RWPE2 (cell line): ENCODE measurements at regions not wholly inside any gene's neighbourhood (a gene's known extent, or its start where the extent isn't known, plus 50 kb on each side); places are given as distances from the start of the nearest gene placed in this dataset.
A peak's percentile ranks its signal among the peaks of the same experiment; 100 is the strongest.

Experiments
- ATAC-seq: fragments of 200-7000 bp; cut with Tn5 transposase; 3 replicates; pipeline ENCODE4 v1.9.1; 2021; ENCODE audit warnings: low read depth
- DNase-seq: peaks from one replicate; pipeline ENCODE4 v3.0.0-alpha.2; 2020; ENCODE audit warnings: low spot score
- H3K27ac ChIP-seq: fragments of 450-650 bp; 2 replicates; pipeline ENCODE4 v1.5.1; 2017; ENCODE audit warnings: mild to moderate bottlenecking; ENCODE audit not compliant: poor library complexity, severe bottlenecking
- H3K27me3 ChIP-seq: fragments of 250-450 bp; sonication (Bioruptor Pico); 2 replicates; pipeline ENCODE4 v1.5.1; 2021; ENCODE audit warnings: mild to moderate bottlenecking, moderate library complexity; ENCODE audit not compliant: insufficient read depth, poor library complexity, severe bottlenecking
- H3K36me3 ChIP-seq: fragments of 250-450 bp; sonication (Bioruptor Pico); 2 replicates; pipeline ENCODE4 v1.5.1; 2020; ENCODE audit warnings: low read depth, mild to moderate bottlenecking, moderate library complexity
- H3K4me1 ChIP-seq: fragments of 250-450 bp; sonication (Bioruptor Pico); 2 replicates; pipeline ENCODE4 v1.5.1; 2021; ENCODE audit warnings: mild to moderate bottlenecking, moderate library complexity; ENCODE audit not compliant: insufficient read depth, poor library complexity, severe bottlenecking
- H3K4me3 ChIP-seq: fragments of 250-450 bp; sonication (Bioruptor Pico); 2 replicates; pipeline ENCODE4 v1.5.1; 2021; ENCODE audit warnings: mild to moderate bottlenecking, moderate library complexity; ENCODE audit not compliant: severe bottlenecking
- H3K9me3 ChIP-seq: fragments of 250-450 bp; sonication (Bioruptor Pico); 2 replicates; pipeline ENCODE4 v1.5.1; 2021; ENCODE audit warnings: mild to moderate bottlenecking, moderate library complexity; ENCODE audit not compliant: severe bottlenecking
- TF ChIP-seq, protein P1 (sequence below): fragments of 450-650 bp; IDR thresholded peaks from one replicate; pipeline ENCODE4 v1.5.1; 2017; ENCODE audit warnings: mild to moderate bottlenecking, moderate library complexity; ENCODE audit not compliant: poor library complexity, severe bottlenecking

- Histone ChIP-seq H3K36me3 (no peaks in the 10 kb centered on the region), H3K9me3 (peaks cover 3% of the 10 kb centered on the region), H3K4me3 (no peak overlapping the region), H3K4me1 (peaks cover 30% of the 10 kb centered on the region), H3K27ac (peak overlapping the region; percentile 65), H3K27me3 (no peaks in the 10 kb centered on the region)
- TF ChIP-seq, protein P1, sequence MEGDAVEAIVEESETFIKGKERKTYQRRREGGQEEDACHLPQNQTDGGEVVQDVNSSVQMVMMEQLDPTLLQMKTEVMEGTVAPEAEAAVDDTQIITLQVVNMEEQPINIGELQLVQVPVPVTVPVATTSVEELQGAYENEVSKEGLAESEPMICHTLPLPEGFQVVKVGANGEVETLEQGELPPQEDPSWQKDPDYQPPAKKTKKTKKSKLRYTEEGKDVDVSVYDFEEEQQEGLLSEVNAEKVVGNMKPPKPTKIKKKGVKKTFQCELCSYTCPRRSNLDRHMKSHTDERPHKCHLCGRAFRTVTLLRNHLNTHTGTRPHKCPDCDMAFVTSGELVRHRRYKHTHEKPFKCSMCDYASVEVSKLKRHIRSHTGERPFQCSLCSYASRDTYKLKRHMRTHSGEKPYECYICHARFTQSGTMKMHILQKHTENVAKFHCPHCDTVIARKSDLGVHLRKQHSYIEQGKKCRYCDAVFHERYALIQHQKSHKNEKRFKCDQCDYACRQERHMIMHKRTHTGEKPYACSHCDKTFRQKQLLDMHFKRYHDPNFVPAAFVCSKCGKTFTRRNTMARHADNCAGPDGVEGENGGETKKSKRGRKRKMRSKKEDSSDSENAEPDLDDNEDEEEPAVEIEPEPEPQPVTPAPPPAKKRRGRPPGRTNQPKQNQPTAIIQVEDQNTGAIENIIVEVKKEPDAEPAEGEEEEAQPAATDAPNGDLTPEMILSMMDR = no peak
- no peak for DNase-seq
- ATAC-seq = no peak
Measured at GRCh38 chr3:102125197-102125993, 276.1 kb downstream of the NFKBIZ start.

DNA sequence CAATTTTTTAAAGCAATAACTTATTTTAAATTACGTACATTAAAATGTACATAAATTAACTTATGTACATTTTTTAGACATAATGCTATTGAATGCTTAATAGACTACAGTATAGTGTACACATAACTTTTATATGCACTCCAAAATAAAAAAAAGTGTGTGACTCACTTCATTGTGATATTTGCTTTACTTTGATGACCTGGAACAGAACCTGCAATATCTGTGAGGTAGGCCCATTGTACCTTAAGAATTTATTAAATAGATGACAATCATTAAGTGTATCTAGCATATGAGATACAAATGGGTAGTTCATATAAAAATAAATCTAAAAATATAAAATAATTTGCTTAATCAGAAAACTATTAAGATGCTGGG lies 276.7 kb downstream of the NFKBIZ start:
- Histone ChIP-seq H3K27ac (no peak overlapping the region), H3K9me3 (peaks cover 3% of the 10 kb centered on the region), H3K27me3 (no peaks in the 10 kb centered on the region), H3K4me1 (peaks cover 35% of the 10 kb centered on the region), H3K36me3 (no peaks in the 10 kb centered on the region), H3K4me3 (no peak overlapping the region)
- no peak for DNase-seq
- TF ChIP-seq, protein P1 = no peak
- ATAC-seq = no peak

DNA sequence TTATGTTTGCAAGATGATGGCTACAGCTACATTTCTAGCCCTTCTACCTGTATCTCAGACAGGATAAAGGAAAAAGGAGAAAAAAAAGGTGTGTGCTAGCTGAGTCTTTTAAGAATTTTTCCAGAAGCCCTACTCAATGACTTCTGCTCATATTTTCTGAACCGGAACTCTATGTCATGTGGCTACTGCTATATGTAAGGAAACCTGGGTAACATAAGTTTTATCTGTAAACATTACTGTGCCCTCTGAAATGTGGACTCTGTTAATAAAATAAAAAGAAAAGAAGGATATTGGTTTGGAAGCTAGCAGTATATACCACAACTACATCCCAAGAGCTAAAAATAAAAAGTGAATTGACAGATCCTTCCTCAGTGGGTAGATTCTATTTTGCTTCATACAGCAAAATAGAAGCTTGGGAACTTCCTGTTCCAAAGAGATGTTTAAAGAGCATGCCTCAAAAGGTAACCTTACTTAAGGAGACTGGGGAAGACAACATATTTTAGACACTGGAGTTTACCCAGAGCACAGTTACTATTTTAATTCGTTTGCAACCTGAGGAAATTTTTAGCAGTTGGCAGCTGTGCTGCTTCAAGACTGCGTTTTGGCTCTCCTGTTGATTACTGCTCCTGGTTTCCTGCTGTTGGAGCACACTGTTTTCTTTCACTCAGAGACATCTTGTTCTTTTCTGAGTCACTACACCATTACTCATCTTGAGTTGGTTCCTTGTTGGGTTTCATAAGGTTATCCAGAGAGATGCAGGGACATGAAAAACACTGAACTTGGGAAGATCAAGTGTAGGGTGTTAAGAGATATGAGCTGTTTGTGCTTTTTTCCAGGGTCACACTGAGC lies 280.7 kb downstream of the NFKBIZ start:
- DNase-seq = no peak
- TF ChIP-seq, protein P1 = no peak
- Histone ChIP-seq H3K36me3 (no peaks in the 10 kb centered on the region), H3K4me1 (peaks cover 19% of the 10 kb centered on the region), H3K27ac (peak overlapping the region; percentile 82), H3K9me3 (no peaks in the 10 kb centered on the region), H3K27me3 (no peaks in the 10 kb centered on the region), H3K4me3 (no peak overlapping the region)
- peak; percentile 99 for ATAC-seq

DNA sequence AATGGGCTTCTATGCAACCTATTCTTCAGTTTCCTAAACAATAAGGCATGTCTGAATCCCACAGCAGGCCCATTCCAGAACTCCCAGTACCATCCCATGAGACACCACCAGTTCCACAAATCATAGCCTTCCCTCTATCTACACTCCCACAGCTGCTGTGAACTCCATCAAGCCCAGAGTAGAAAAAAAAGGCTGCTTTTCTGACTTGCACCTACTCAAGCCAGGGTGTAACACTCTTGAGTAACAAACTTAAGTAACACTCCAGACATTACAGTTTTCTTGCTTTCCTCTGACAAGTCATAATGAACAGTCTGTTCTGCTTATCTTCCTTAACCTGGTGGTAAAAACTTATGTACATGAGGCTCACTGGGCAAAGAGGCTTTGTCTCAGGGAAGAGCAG lies 283.1 kb downstream of the NFKBIZ start:
- peaks cover 14% of the 10 kb centered on the region for H3K4me1 ChIP-seq
- H3K9me3 ChIP-seq = no peaks in the 10 kb centered on the region
- DNase-seq (no peak), ATAC-seq (no peak)
- no peak overlapping the region for H3K27ac ChIP-seq
- H3K36me3 ChIP-seq = no peaks in the 10 kb centered on the region
- no peaks in the 10 kb centered on the region for H3K27me3 ChIP-seq
- TF ChIP-seq, protein P1 = no peak
- H3K4me3 ChIP-seq = no peak overlapping the region
